HG03439 (cell line): ENCODE measurements at regions not wholly inside any gene's neighbourhood (a gene's known extent, or its start where the extent isn't known, plus 50 kb on each side); places are given as distances from the start of the nearest gene placed in this dataset.

ENCODE experiments used
- ATAC-seq: cut with Tn5 transposase; IDR thresholded peaks from one replicate; pipeline ENCODE4 v1.9.1; 2021; ENCODE audit warnings: mild to moderate bottlenecking, moderate library complexity; ENCODE audit not compliant: unreplicated experiment

GRCh38 chr7:17155529-17155928, 142.9 kb upstream of the AHR start:
- ATAC-seq = no peak

GRCh38 chr7:17158261-17158660, 140.2 kb upstream of the AHR start:
- ATAC-seq = no peak

GRCh38 chr7:17159500-17160037, 138.9 kb upstream of the AHR start:
- peak; percentile 93 for ATAC-seq

- peak; percentile 95 for ATAC-seq
These were observed 131.6 kb upstream of the AHR start for GRCh38 chr7:17166824-17167379.

GRCh38 chr7:17168416-17168815, 130.0 kb upstream of the AHR start:
- no peak for ATAC-seq

GRCh38 chr7:17171427-17171826, 127.0 kb upstream of the AHR start:
- ATAC-seq = no peak

GRCh38 chr7:17176371-17177032, 122.0 kb upstream of the AHR start:
- no peak for ATAC-seq

GRCh38 chr7:17178545-17178944, 119.9 kb upstream of the AHR start:
- ATAC-seq = no peak

- no peak for ATAC-seq
These were observed 117.0 kb upstream of the AHR start for GRCh38 chr7:17181482-17181881.

GRCh38 chr7:17183630-17184328, 114.7 kb upstream of the AHR start:
- ATAC-seq = no peak

GRCh38 chr7:17184805-17185689, 113.4 kb upstream of the AHR start:
- peak; percentile 41 for ATAC-seq

- peak; percentile 99 for ATAC-seq
These were observed 112.8 kb upstream of the AHR start for GRCh38 chr7:17185690-17186070.

- no peak for ATAC-seq
These were observed 111.5 kb upstream of the AHR start for GRCh38 chr7:17186745-17187530.

- no peak for ATAC-seq
These were observed 103.8 kb upstream of the AHR start for GRCh38 chr7:17194656-17195055.

GRCh38 chr7:17195576-17195975, 102.9 kb upstream of the AHR start:
- ATAC-seq = peak; percentile 70

GRCh38 chr7:17205910-17206309, 92.5 kb upstream of the AHR start:
- no peak for ATAC-seq

- ATAC-seq = no peak
These were observed 92.0 kb upstream of the AHR start for GRCh38 chr7:17206349-17206905.

GRCh38 chr7:17207220-17207619, 91.2 kb upstream of the AHR start:
- no peak for ATAC-seq

GRCh38 chr7:17209101-17209500, 89.4 kb upstream of the AHR start:
- ATAC-seq = no peak

- no peak for ATAC-seq
These were observed 87.1 kb upstream of the AHR start for GRCh38 chr7:17211307-17211836.
